Cardiac muscle cell (in vitro differentiated cells and primary cell): ENCODE measurements at regions not wholly inside any gene's neighbourhood (a gene's known extent, or its start where the extent isn't known, plus 50 kb on each side); places are given as distances from the start of the nearest gene placed in this dataset.

Source experiments
- DNase-seq, 2 donors: peaks; one replicate each; pipeline versions ENCODE4 v3.0.0 to v3.0.0-alpha.2; 2010 to 2017; ENCODE audit warnings: low read depth in 1 of 2, low spot score in 1 of 2
- H3K27ac ChIP-seq: fragments of 200-600 bp; sonication (generic); 2 replicates; pipeline ENCODE4 v1.5.1; 2016
- H3K27me3 ChIP-seq: fragments of 200-600 bp; sonication (generic); 2 replicates; pipeline ENCODE4 v1.6.0; 2016; ENCODE audit warnings: control low read depth
- H3K36me3 ChIP-seq: fragments of 200-600 bp; sonication (generic); 2 replicates; pipeline ENCODE4 v1.5.1; 2016; ENCODE audit warnings: control low read depth
- H3K4me1 ChIP-seq: fragments of 200-600 bp; sonication (generic); 2 replicates; pipeline ENCODE4 v1.8.1; 2017; ENCODE audit warnings: low read depth, mild to moderate bottlenecking, mixed run types
- H3K4me3 ChIP-seq: fragments of 200-600 bp; sonication (generic); 2 replicates; pipeline ENCODE4 v1.5.1; 2016; ENCODE audit warnings: mild to moderate bottlenecking
- H3K9me3 ChIP-seq: fragments of 200-600 bp; sonication (generic); 2 replicates; pipeline ENCODE4 v1.5.1; 2017; ENCODE audit warnings: low read depth, mild to moderate bottlenecking, control low read depth
- TF ChIP-seq, protein P1 (sequence below): IDR thresholded peaks from 2 replicates; pipeline ENCODE4 v1.5.1; 2012; ENCODE audit warnings: low read depth, mild to moderate bottlenecking, low read length

- no peak for DNase-seq
- H3K36me3 ChIP-seq: no peaks in the 10 kb centered on the region
- H3K9me3 ChIP-seq: no peaks in the 10 kb centered on the region
- H3K4me1 ChIP-seq: no peaks in the 10 kb centered on the region
- TF ChIP-seq, protein P1, sequence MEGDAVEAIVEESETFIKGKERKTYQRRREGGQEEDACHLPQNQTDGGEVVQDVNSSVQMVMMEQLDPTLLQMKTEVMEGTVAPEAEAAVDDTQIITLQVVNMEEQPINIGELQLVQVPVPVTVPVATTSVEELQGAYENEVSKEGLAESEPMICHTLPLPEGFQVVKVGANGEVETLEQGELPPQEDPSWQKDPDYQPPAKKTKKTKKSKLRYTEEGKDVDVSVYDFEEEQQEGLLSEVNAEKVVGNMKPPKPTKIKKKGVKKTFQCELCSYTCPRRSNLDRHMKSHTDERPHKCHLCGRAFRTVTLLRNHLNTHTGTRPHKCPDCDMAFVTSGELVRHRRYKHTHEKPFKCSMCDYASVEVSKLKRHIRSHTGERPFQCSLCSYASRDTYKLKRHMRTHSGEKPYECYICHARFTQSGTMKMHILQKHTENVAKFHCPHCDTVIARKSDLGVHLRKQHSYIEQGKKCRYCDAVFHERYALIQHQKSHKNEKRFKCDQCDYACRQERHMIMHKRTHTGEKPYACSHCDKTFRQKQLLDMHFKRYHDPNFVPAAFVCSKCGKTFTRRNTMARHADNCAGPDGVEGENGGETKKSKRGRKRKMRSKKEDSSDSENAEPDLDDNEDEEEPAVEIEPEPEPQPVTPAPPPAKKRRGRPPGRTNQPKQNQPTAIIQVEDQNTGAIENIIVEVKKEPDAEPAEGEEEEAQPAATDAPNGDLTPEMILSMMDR: no peak
- no peak overlapping the region for H3K4me3 ChIP-seq
- H3K27ac ChIP-seq: no peak overlapping the region
- no peaks in the 10 kb centered on the region for H3K27me3 ChIP-seq
Measured at GRCh38 chr5:2165203-2165602, 282.5 kb upstream of the IRX4 start.

DNA sequence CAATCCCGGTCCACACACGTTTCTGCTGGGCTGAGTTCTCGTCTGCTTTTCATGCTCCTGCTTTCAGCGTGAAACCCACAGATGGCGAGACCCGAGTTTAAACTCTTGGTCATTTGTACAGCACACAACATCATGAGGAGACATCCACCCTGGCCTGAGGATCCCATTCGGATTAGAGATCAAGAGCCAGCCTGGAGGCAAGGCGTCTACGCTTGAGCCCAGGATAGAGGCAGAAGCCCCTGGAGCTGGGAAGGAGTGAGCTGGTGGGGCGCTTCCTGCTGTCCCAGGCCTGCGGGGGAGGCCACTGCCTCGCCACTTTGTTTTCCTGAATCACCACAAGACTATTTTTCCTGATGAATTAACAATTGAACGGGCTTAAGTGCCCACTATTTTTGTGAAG lies 281.9 kb upstream of the IRX4 start:
- TF ChIP-seq, protein P1: no peak
- no peaks in the 10 kb centered on the region for H3K27me3 ChIP-seq
- H3K4me1 ChIP-seq: no peaks in the 10 kb centered on the region
- no peak for DNase-seq
- no peaks in the 10 kb centered on the region for H3K36me3 ChIP-seq
- no peak overlapping the region for H3K4me3 ChIP-seq
- H3K27ac ChIP-seq: no peak overlapping the region
- no peaks in the 10 kb centered on the region for H3K9me3 ChIP-seq

GRCh38 chr5:2163940-2164490 lies 281.3 kb upstream of the IRX4 start:
- Histone ChIP-seq H3K4me3 (no peak overlapping the region), H3K27me3 (no peaks in the 10 kb centered on the region), H3K36me3 (no peaks in the 10 kb centered on the region), H3K4me1 (no peaks in the 10 kb centered on the region), H3K9me3 (no peaks in the 10 kb centered on the region), H3K27ac (no peak overlapping the region)
- TF ChIP-seq, protein P1: no peak
- no peak for DNase-seq

DNA sequence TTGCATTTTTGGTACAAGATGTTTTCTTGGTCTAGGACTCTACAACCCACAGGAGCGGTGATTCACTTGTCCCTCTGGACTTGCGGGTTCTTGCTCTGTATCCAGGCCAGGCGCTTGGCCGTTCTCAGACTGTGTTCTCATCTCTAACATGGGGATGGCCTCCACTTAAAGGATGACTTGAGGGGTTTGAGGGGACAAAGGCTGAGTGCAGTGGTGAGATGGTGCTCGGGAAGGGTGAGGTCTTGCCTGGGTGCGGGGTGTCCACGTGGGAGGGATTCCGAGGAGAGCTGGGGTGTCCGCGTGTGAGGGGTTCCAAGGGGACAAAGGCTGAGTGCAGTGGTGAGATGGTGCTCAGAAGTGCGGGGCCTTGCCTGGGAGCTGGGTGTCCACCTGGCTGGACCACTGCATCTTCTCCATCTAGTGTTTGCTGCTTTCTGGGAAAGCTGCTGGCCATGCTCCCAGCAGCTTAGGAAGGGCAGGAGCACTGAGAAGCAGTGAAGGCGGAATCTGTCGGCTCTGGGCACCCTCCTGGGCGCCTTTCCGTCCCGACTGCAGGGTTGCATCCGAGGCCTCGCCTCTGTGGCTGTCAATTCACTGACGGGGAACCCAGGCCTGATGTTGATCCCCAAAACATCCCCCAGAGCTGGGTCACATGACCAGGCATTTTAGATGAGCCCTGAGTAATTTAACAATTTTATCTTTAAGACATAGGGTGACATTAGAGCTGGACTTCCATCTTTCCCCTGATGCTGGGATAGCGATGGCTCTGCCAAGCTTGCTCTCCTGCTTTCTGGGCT lies 280.5 kb upstream of the IRX4 start:
- no peaks in the 10 kb centered on the region for H3K36me3 ChIP-seq
- TF ChIP-seq, protein P1: no peak
- no peaks in the 10 kb centered on the region for H3K4me1 ChIP-seq
- no peak overlapping the region for H3K27ac ChIP-seq
- DNase-seq: no peak
- no peaks in the 10 kb centered on the region for H3K9me3 ChIP-seq
- no peaks in the 10 kb centered on the region for H3K27me3 ChIP-seq
- no peak overlapping the region for H3K4me3 ChIP-seq

DNA sequence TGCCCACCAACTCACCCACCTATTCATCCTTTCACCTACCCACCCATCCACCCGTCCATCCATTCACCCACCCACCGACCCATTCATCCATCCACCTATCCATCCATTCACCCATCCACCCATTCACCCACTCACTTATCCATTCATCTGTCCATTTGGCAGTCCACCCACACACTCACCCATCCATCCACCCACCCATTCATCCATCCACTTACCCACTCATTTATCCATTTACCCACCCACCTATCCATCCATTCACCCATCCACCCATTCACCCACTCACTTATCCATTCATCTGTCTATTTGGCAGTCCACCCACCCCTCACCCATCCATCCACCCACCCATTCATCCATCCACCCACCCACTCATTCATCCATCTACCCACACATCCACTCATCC lies 278.1 kb upstream of the IRX4 start:
- H3K27me3 ChIP-seq: no peaks in the 10 kb centered on the region
- H3K4me3 ChIP-seq: no peak overlapping the region
- no peaks in the 10 kb centered on the region for H3K36me3 ChIP-seq
- no peaks in the 10 kb centered on the region for H3K9me3 ChIP-seq
- DNase-seq: no peak
- TF ChIP-seq, protein P1: no peak
- H3K27ac ChIP-seq: no peak overlapping the region
- H3K4me1 ChIP-seq: no peaks in the 10 kb centered on the region
